NCI-H2029 (cell line): ENCODE measurements at regions not wholly inside any gene's neighbourhood (a gene's known extent, or its start where the extent isn't known, plus 50 kb on each side); places are given as distances from the start of the nearest gene placed in this dataset.

Source experiments
- DNase-seq: peaks from one replicate; lab custom pipeline; 2025; lab: John Stamatoyannopoulos, UW

- no peak for DNase-seq
These were observed 607.2 kb downstream of the QKI start for GRCh38 chr6:164021589-164022250.

DNA sequence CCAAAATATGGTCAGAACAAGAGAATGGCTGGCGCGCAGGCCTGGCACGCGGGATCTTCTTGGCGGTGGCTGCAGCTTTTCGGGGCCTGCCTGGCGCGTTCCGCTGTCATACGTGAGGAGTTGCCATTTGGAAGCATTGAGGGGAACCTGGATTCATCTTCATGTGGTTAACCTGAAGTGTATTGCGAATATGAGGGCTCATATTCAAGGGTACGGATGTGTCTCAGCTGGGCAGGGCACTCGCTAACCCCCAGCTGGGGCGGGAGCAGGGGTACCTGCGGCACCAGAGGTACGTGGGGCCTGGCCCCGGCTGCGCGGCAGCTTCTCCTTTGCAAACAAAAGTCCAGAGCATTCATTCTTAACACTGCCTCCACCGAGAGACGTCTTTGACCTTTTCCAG, 605.6 kb downstream of the QKI start:
- no peak for DNase-seq

DNA sequence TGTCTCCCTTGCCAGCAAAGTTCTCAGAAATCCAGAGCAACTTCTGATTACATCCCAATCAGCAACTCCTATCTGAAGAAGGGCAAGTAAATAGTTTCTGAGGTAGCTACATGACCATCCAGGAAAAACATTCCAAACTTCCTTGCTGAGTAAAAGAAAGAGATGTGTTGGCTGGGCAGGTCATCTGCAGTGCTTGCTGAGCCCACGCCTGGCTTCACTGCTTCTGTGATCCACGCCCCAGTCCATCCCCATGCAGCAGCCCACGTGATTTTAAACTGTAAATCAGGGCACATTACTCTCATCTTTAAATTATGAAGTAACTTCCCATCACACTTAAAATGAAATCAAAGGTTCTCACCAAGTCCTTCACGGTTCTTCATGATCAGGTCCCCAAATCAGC, 603.6 kb downstream of the QKI start:
- DNase-seq: no peak

- no peak for DNase-seq
These were observed 601.5 kb downstream of the QKI start for GRCh38 chr6:164016056-164016455.

GRCh38 chr6:164015088-164015484, 600.6 kb downstream of the QKI start:
- no peak for DNase-seq

DNA sequence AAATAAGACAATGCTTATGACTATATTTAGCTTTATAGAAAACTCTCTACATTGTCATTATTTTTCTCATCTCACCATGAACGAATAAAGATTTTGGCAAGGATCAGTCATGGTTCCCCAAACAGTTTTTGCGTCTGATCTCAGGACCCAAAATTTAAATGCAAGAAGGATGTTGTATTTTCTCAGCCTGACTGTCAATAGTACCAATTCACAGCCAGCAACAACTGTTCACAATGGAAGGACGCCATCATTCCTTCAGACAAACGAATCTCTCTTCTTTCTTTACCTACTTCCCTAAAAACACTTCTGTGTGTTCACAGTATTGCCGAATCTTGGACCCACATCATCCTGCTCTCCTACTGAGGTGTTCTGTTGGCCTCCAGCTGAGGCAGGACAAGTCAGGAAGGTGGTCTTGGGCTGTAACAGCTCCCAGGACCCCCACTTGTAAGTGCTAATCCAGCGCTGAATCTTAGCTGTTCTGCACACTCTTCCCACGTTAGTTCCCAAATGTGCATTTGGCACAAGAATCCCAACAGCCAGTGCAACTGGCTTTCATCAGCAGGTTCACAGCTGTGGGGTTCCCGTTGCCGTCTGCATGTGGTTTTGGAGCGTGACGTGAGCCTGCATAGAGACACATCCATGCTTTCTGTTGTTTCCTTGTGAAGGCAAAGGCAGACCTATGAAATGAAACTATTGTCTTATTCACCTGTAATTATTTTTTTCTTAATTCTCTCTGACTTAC, 600.0 kb downstream of the QKI start:
- no peak for DNase-seq

DNA sequence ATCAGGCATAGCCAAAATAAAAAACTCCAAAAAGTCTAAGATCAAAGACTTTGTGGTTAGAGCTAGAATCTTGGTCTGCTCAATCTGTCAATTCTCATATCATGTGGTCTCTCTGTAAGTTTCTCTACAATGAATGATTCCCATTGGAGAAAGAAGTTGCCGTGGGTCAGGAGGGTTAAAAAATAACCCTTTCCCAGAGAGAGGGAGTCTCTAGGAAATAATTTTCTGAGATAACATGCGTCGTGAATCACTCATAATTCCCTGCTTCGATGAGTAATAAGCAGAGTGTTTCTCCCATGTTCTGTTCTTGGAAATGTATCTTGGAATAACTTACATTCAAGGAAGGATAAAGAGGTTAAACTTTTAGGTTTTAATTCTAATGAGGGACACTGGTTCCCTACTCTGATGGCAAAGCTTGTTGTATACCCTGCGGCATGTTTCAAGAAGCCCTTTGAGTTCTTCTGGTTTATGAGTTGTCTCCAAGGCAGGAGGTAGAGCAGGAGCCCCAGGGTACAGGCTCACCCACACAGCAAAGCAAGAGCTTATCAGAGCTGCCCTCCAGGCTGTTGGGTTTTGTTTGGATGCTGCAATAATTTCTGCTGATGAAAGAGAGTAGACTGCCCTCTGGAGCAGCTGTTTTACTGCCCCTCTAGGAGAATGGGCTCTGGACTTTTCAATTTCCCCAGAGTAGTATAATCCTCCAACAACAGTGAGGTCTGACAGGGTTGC, 599.1 kb downstream of the QKI start:
- no peak for DNase-seq

- DNase-seq: no peak
These were observed 596.8 kb downstream of the QKI start for GRCh38 chr6:164011321-164011720.

GRCh38 chr6:164010441-164011103, 596.1 kb downstream of the QKI start:
- no peak for DNase-seq

- DNase-seq: no peak
These were observed 594.4 kb downstream of the QKI start for GRCh38 chr6:164008902-164009301.

GRCh38 chr6:164007881-164008280, 593.4 kb downstream of the QKI start:
- DNase-seq: no peak

GRCh38 chr6:164006459-164006858, 591.9 kb downstream of the QKI start:
- no peak for DNase-seq

GRCh38 chr6:164005004-164005711, 590.6 kb downstream of the QKI start:
- DNase-seq: no peak

DNA sequence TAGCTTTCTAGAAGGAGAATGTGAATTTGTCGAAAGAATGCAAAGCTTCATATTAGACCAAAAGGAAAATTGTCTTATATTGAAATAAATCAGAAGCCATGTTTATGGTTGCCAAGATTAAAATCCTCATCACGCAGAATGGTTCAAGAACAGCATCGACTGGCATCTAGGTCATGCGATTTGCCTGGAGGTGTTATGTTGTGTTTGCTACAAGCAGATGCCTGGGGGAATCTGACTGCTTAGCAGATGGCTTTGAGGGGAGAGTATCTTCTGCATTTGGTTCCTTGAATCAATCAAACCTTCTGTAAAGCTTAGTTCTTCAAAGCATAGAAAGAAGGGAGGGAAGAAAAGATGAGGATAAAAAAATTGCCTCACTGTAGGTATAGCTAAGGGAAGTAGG, 585.8 kb downstream of the QKI start:
- no peak for DNase-seq

DNA sequence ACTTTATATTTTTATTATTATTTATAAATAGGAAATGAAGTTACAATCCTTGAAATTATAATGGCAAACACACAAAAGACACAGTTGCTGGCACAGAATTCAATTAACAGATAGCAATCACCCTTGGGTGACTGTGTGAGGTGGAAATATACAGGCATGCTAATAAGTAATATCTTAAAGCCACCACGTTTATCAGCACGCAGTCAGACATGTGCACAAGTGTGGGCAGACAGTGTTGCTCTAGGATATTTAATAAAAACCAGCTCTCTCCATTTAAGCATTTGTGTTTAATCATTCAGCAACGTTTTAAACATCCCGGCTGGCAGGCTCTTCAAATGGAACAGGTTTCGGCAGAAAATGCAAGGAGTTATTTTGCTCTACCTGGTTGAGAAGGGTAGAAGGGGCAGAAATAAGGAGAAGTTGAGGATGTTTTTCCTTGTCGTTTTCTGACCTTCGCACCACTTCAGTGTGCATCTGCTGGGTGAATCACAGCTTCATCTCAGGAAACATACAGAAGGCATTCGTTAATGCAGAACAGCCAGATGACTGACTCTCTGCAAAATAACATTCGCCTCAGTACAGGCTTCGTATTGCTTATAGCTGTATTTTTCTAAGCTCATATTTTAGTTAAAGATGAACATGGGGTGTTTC, 585.1 kb downstream of the QKI start:
- DNase-seq: no peak

- no peak for DNase-seq
These were observed 584.0 kb downstream of the QKI start for GRCh38 chr6:163998496-163998895.

GRCh38 chr6:163996491-163996890, 582.0 kb downstream of the QKI start:
- no peak for DNase-seq

- DNase-seq: no peak
These were observed 580.0 kb downstream of the QKI start for GRCh38 chr6:163994566-163994965.

DNA sequence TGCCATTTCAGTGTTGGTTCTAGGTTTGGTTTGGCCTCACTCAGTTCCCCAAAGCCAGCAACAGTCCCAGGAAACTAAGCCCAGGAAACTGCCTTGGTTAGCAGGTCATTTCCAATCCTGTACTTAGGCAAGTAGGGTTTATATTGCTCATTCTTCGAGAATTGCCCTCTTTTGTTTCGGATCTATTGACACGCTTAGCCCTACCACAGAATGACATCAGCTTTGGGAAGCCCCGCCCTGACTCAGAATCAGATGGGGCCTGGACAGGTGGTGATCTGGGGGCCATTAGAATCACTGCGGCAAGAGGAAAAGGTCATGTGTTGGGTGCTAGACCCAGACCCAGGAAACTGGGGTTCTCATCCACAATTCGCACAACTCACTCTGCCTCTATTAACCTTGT, 578.2 kb downstream of the QKI start:
- no peak for DNase-seq

GRCh38 chr6:163992056-163992455, 577.5 kb downstream of the QKI start:
- no peak for DNase-seq

- DNase-seq: no peak
These were observed 576.8 kb downstream of the QKI start for GRCh38 chr6:163991321-163991720.
